ENCODE measurements at regions not wholly inside any gene's neighbourhood (a gene's known extent, or its start where the extent isn't known, plus 50 kb on each side); places are given as distances from the start of the nearest gene placed in this dataset.

DNA sequence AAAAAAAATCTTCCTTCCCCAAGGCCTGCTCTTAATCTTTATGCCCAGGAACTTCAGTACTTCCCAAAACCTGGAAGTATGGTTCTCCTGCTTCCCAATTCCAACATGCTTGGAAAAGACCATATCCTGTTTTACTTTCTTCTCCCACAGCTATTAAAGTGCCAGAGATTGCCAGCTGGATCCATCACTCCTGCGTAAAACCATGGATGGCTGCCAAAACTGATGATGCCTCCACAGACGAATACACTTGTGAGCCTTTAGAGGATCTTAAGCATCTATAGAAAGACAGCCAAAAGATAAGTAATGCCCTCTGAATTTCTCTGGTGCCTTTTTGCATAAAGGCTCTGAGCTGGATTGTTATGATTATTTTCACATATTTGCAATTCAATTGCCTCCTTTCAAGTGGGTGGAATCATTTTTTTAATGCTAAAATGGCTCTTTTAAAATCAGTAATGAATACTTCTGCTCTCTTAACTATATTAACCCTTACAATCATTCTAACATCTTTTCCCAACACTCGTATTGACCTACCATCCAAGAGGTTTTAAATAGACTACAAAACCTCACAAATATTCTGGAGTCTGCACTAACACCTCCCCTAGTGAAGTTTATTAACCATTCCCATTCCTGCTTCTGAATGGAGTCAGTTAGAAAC is 1807.8 kb downstream of the BRINP3 start:
- TF ChIP-seq, protein P1, sequence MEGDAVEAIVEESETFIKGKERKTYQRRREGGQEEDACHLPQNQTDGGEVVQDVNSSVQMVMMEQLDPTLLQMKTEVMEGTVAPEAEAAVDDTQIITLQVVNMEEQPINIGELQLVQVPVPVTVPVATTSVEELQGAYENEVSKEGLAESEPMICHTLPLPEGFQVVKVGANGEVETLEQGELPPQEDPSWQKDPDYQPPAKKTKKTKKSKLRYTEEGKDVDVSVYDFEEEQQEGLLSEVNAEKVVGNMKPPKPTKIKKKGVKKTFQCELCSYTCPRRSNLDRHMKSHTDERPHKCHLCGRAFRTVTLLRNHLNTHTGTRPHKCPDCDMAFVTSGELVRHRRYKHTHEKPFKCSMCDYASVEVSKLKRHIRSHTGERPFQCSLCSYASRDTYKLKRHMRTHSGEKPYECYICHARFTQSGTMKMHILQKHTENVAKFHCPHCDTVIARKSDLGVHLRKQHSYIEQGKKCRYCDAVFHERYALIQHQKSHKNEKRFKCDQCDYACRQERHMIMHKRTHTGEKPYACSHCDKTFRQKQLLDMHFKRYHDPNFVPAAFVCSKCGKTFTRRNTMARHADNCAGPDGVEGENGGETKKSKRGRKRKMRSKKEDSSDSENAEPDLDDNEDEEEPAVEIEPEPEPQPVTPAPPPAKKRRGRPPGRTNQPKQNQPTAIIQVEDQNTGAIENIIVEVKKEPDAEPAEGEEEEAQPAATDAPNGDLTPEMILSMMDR (IDR thresholded peaks at IDR 0.05; ENCODE audit: low read length), result no peak
- TF ChIP-seq EZH2 (IDR thresholded peaks at IDR 0.05; ENCODE audit: borderline replicate concordance, low read length), result no peak
